HEK293 (cell line): ENCODE measurements at regions not wholly inside any gene's neighbourhood (a gene's known extent, or its start where the extent isn't known, plus 50 kb on each side); places are given as distances from the start of the nearest gene placed in this dataset.
A peak's percentile ranks its signal among the peaks of the same experiment; 100 is the strongest.

Experiments used
- CTCF ChIA-PET: fragments of 350-600 bp; formaldehyde crosslinking; extraction: SDS; loops from one replicate; lab custom pipeline; 2021; ENCODE audit warnings: antibody characterized with exemption; lab: Yijun Ruan, JAX
- POLR2A ChIA-PET: fragments of 300-600 bp; formaldehyde crosslinking; extraction: SDS; loops from one replicate; lab custom pipeline; 2020; ENCODE audit warnings: antibody characterized with exemption, inconsistent platforms; lab: Yijun Ruan, JAX
- H3K27ac ChIP-seq: fragments of 200-500 bp; sonication (Bioruptor generic); 2 replicates; pipeline ENCODE4 v1.5.1; 2014; ENCODE audit warnings: low read depth, low read length, control low read depth, inconsistent platforms; ENCODE audit errors: extremely low read depth
- H3K36me3 ChIP-seq, 2 experiments: fragments of 200-500 bp in 1 of 2; sonication (Bioruptor generic) in 1 of 2; 1 replicate in 1 of 2; 2 replicates in 1 of 2; pipeline ENCODE4 v1.5.1; 2014 to 2017; ENCODE audit warnings: inconsistent platforms in 2 of 2, low read length in 2 of 2; ENCODE audit not compliant: control insufficient read depth in 2 of 2, insufficient read depth in 1 of 2
- H3K4me1 ChIP-seq: fragments of 200-500 bp; sonication (Bioruptor generic); 2 replicates; pipeline ENCODE4 v1.5.1; 2014; ENCODE audit warnings: mild to moderate bottlenecking, low read length, inconsistent platforms; ENCODE audit not compliant: control insufficient read depth, insufficient read depth
- H3K4me3 ChIP-seq: 2 replicates; pipeline ENCODE4 v1.5.1; 2011; ENCODE audit warnings: low read depth, mild to moderate bottlenecking, control low read depth, low read length, moderate library complexity
- H3K9me3 ChIP-seq: fragments of 200-500 bp; sonication (Bioruptor generic); 2 replicates; pipeline ENCODE4 v1.5.1; 2014; ENCODE audit warnings: low read depth, low read length, inconsistent platforms; ENCODE audit not compliant: control insufficient read depth, insufficient read depth
- HOXA7 ChIP-seq: sonication (generic); formaldehyde crosslinking; IDR thresholded peaks from 2 replicates; pipeline ENCODE4 v1.8.1; 2022; ENCODE audit warnings: missing genetic modification reagents, borderline replicate concordance
- SCRT1 ChIP-seq: fragments of 450-650 bp; formaldehyde crosslinking; IDR thresholded peaks from 2 replicates; pipeline ENCODE4 v1.5.1; 2016; ENCODE audit warnings: missing biosample characterization, missing genetic modification characterization, borderline replicate concordance
- SCRT2 ChIP-seq: fragments of 450-650 bp; formaldehyde crosslinking; IDR thresholded peaks from 2 replicates; pipeline ENCODE4 v1.5.1; 2016; ENCODE audit warnings: missing biosample characterization, missing genetic modification characterization
- ZNF169 ChIP-seq: fragments of 450-650 bp; formaldehyde crosslinking; IDR thresholded peaks from 2 replicates; pipeline ENCODE4 v1.5.1; 2016; ENCODE audit warnings: missing biosample characterization, missing genetic modification characterization
- ZNF174 ChIP-seq: fragments of 450-650 bp; formaldehyde crosslinking; IDR thresholded peaks from 2 replicates; pipeline ENCODE4 v1.5.0; 2017; ENCODE audit warnings: missing biosample characterization, mild to moderate bottlenecking, missing genetic modification characterization
- ZNF221 ChIP-seq: fragments of 450-650 bp; formaldehyde crosslinking; IDR thresholded peaks from 2 replicates; pipeline ENCODE4 v1.5.1; 2017; ENCODE audit warnings: missing biosample characterization, missing genetic modification characterization, borderline replicate concordance
- ZNF239 ChIP-seq: fragments of 450-650 bp; formaldehyde crosslinking; IDR thresholded peaks from 2 replicates; pipeline ENCODE4 v1.5.1; 2016; ENCODE audit warnings: missing biosample characterization, missing genetic modification characterization
- ZNF248 ChIP-seq: fragments of 450-650 bp; formaldehyde crosslinking; IDR thresholded peaks from 2 replicates; pipeline ENCODE4 v1.5.1; 2017; ENCODE audit warnings: missing biosample characterization, missing genetic modification characterization
- ZNF274 ChIP-seq, 2 experiments: fragments of 200-500 bp in 1 of 2; fragments of 450-650 bp in 1 of 2; sonication (Bioruptor generic) in 1 of 2; formaldehyde crosslinking in 1 of 2; IDR thresholded peaks; 2 replicates each; pipeline versions ENCODE4 v1.5.1 to v1.6.1; 2014 to 2016; ENCODE audit warnings: borderline replicate concordance in 1 of 2, inconsistent platforms in 1 of 2, low read length in 1 of 2, missing biosample characterization in 1 of 2, missing genetic modification characterization in 1 of 2
- ZNF311 ChIP-seq: fragments of 450-650 bp; formaldehyde crosslinking; IDR thresholded peaks from 2 replicates; pipeline ENCODE4 v1.5.1; 2017; ENCODE audit warnings: missing biosample characterization, missing genetic modification characterization, borderline replicate concordance
- ZNF350 ChIP-seq: fragments of 450-650 bp; formaldehyde crosslinking; IDR thresholded peaks from 2 replicates; pipeline ENCODE4 v1.5.0; 2017; ENCODE audit warnings: missing biosample characterization, mild to moderate bottlenecking, missing genetic modification characterization
- ZNF354C ChIP-seq: fragments of 450-650 bp; formaldehyde crosslinking; IDR thresholded peaks from 2 replicates; pipeline ENCODE4 v1.5.1; 2016; ENCODE audit warnings: missing biosample characterization, missing genetic modification characterization, low read depth, borderline replicate concordance
- ZNF423 ChIP-seq: fragments of 450-650 bp; formaldehyde crosslinking; IDR thresholded peaks from 2 replicates; pipeline ENCODE4 v1.5.1; 2016; ENCODE audit warnings: missing biosample characterization, missing genetic modification characterization
- ZNF521 ChIP-seq: fragments of 450-650 bp; formaldehyde crosslinking; IDR thresholded peaks from 2 replicates; pipeline ENCODE4 v1.5.1; 2017; ENCODE audit warnings: missing biosample characterization, mild to moderate bottlenecking, missing genetic modification characterization
- ZNF571 ChIP-seq: fragments of 450-650 bp; formaldehyde crosslinking; IDR thresholded peaks from 2 replicates; pipeline ENCODE4 v1.5.0; 2017; ENCODE audit warnings: missing biosample characterization, missing genetic modification characterization
- ZNF654 ChIP-seq: fragments of 450-650 bp; formaldehyde crosslinking; IDR thresholded peaks from 2 replicates; pipeline ENCODE4 v1.5.1; 2016; ENCODE audit warnings: low read depth, missing biosample characterization, missing genetic modification characterization
- ZNF776 ChIP-seq: fragments of 450-650 bp; formaldehyde crosslinking; IDR thresholded peaks from 2 replicates; pipeline ENCODE4 v1.5.0; 2017; ENCODE audit warnings: missing biosample characterization, missing genetic modification characterization, borderline replicate concordance
- ZNF791 ChIP-seq: fragments of 450-650 bp; formaldehyde crosslinking; IDR thresholded peaks from 2 replicates; pipeline ENCODE4 v1.5.1; 2016; ENCODE audit warnings: missing biosample characterization, missing genetic modification characterization
- TF ChIP-seq, protein P1 (sequence below): fragments of 450-650 bp; formaldehyde crosslinking; IDR thresholded peaks from 2 replicates; pipeline ENCODE4 v1.5.1; 2016; ENCODE audit warnings: missing biosample characterization, missing genetic modification characterization
- TF ChIP-seq, protein P2 (sequence below): fragments of 450-650 bp; formaldehyde crosslinking; IDR thresholded peaks from 2 replicates; pipeline ENCODE4 v1.5.1; 2016; ENCODE audit warnings: missing biosample characterization, missing genetic modification characterization
- TF ChIP-seq, protein P3 (sequence below): fragments of 450-650 bp; formaldehyde crosslinking; IDR thresholded peaks from 2 replicates; pipeline ENCODE4 v1.5.1; 2016; ENCODE audit warnings: missing biosample characterization, missing genetic modification characterization
- TF ChIP-seq, protein P4 (sequence below): fragments of 450-650 bp; formaldehyde crosslinking; IDR thresholded peaks from 2 replicates; pipeline ENCODE4; 2016; ENCODE audit warnings: missing biosample characterization, missing genetic modification characterization

DNA sequence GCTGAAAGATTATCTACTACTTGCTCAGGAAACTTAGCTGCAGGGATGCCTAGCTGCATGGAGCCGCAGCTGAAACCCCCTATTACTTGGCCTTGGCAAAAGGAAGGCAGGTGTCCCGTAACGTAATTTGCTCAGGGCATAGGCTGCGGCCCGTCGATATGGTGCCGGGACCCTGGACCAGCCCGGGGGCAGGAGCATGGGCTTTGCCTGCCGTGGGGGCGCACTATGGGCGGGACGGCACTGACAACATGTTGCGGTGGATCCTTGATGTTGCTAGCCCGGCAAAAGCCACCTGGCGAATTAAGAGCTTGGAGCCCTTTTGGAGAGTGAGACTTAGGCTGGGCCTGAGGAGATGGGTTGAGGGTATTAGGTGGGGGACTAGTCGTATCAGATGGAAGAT is 1551.2 kb downstream of the AACS start:
- Histone ChIP-seq H3K27ac (no peak overlapping the region), H3K4me3 (no peak overlapping the region), H3K36me3 (no peaks in the 10 kb centered on the region), H3K9me3 (no peaks in the 10 kb centered on the region), H3K4me1 (no peaks in the 10 kb centered on the region)
- ChIA-PET POLR2A (no interaction called here), CTCF (interaction anchor here (0.6 kb wide), 2 partner anchors 18 to 1712 kb away, joined by 3 to 5 read pairs; no protein-coding TSS in a partner anchor)
- TF ChIP-seq SCRT1 (tag by site-specific recombination), result no peak
- TF ChIP-seq ZNF776 (tag by site-specific recombination), result no peak
- no peak for TF ChIP-seq SCRT2 (tag by site-specific recombination)
- no peak for TF ChIP-seq ZNF248 (tag by site-specific recombination)
- no peak for TF ChIP-seq ZNF423
- no peak for TF ChIP-seq ZNF521
- no peak for TF ChIP-seq ZNF311 (tag by site-specific recombination)
- TF ChIP-seq ZNF221 (tag by site-specific recombination), result no peak
- no peak for TF ChIP-seq ZNF350 (tag by site-specific recombination)
- TF ChIP-seq HOXA7 (CRISPR knock-in tag), result no peak
- TF ChIP-seq ZNF169 (tag by site-specific recombination), result no peak
- TF ChIP-seq ZNF174 (tag by site-specific recombination), result no peak
- TF ChIP-seq, protein P1, sequence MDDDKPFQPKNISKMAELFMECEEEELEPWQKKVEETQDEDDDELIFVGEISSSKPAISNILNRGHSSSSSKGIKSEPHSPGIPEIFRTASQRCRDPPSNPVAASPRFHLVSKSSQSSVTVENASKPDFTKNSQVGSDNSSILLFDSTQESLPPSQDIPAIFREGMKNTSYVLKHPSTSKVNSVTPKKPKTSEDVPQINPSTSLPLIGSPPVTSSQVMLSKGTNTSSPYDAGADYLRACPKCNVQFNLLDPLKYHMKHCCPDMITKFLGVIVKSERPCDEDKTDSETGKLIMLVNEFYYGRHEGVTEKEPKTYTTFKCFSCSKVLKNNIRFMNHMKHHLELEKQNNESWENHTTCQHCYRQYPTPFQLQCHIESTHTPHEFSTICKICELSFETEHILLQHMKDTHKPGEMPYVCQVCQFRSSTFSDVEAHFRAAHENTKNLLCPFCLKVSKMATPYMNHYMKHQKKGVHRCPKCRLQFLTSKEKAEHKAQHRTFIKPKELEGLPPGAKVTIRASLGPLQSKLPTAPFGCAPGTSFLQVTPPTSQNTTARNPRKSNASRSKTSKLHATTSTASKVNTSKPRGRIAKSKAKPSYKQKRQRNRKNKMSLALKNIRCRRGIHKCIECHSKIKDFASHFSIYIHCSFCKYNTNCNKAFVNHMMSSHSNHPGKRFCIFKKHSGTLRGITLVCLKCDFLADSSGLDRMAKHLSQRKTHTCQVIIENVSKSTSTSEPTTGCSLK (tag by site-specific recombination), result no peak
- TF ChIP-seq ZNF354C (tag by site-specific recombination), result no peak
- TF ChIP-seq ZNF239 (tag by site-specific recombination), result no peak
- TF ChIP-seq, protein P2, sequence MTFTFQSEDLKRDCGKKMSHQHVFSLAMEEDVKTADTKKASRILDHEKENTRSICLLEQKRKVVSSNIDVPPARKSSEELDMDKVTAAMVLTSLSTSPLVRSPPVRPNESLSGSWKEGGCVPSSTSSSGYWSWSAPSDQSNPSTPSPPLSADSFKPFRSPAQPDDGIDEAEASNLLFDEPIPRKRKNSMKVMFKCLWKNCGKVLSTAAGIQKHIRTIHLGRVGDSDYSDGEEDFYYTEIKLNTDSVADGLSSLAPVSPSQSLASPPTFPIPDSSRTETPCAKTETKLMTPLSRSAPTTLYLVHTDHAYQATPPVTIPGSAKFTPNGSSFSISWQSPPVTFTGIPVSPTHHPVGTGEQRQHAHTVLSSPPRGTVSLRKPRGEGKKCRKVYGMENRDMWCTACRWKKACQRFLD (tag by site-specific recombination), result no peak
- TF ChIP-seq ZNF571, result no peak

DNA sequence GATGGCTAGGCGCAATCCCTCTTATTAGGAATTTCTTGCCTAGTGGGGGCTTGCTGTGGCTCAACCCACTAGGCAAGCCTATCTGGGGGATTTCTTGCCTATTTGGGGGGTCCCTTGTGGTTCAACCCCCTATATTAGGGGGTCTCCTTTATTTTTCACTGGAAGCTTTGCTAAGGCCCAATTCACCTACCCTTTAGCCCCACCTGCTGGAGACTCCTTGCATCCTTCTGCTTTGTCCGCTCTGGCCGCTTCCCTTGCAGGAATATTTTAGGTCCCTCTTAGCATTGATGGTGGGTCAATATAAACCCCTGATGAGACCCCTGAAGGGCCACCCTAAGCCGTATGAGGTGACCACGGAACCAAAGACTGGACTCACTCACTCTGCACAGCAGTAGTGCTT is 1552.1 kb downstream of the AACS start:
- TF ChIP-seq ZNF791 (tag by site-specific recombination) (no peak), ZNF274 (IDR thresholded peaks at IDR 0.05; ENCODE audit: low read length) (no peak), ZNF274 (tag by site-specific recombination; IDR thresholded peaks at IDR 0.05; ENCODE audit: borderline replicate concordance) (no peak), ZNF654 (tag by site-specific recombination) (peak; percentile 42)
- TF ChIP-seq, protein P3, sequence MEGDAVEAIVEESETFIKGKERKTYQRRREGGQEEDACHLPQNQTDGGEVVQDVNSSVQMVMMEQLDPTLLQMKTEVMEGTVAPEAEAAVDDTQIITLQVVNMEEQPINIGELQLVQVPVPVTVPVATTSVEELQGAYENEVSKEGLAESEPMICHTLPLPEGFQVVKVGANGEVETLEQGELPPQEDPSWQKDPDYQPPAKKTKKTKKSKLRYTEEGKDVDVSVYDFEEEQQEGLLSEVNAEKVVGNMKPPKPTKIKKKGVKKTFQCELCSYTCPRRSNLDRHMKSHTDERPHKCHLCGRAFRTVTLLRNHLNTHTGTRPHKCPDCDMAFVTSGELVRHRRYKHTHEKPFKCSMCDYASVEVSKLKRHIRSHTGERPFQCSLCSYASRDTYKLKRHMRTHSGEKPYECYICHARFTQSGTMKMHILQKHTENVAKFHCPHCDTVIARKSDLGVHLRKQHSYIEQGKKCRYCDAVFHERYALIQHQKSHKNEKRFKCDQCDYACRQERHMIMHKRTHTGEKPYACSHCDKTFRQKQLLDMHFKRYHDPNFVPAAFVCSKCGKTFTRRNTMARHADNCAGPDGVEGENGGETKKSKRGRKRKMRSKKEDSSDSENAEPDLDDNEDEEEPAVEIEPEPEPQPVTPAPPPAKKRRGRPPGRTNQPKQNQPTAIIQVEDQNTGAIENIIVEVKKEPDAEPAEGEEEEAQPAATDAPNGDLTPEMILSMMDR (tag by site-specific recombination), result 0 out of 2 replicates have a peak, but pooled peaks have one; percentile 15
- TF ChIP-seq, protein P4, sequence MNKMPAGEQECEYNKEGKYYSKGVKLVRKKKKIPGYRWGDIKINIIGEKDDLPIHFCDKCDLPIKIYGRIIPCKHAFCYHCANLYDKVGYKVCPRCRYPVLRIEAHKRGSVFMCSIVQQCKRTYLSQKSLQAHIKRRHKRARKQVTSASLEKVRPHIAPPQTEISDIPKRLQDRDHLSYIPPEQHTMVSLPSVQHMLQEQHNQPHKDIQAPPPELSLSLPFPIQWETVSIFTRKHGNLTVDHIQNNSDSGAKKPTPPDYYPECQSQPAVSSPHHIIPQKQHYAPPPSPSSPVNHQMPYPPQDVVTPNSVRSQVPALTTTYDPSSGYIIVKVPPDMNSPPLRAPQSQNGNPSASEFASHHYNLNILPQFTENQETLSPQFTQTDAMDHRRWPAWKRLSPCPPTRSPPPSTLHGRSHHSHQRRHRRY, result no peak
- ChIA-PET CTCF (interaction anchor here (0.5 to 0.8 kb wide), 3 partner anchors 35 to 548 kb away, joined by 3 to 4 read pairs (median 4); no protein-coding TSS in a partner anchor), POLR2A (no interaction called here)
- H3K9me3 ChIP-seq, result no peaks in the 10 kb centered on the region
- no peak overlapping the region for H3K4me3 ChIP-seq
- H3K27ac ChIP-seq, result no peak overlapping the region
- H3K36me3 ChIP-seq, result no peaks in the 10 kb centered on the region
- H3K4me1 ChIP-seq, result no peaks in the 10 kb centered on the region
